Embryonic facial prominence (tissue), 1 donor: ENCODE measurements at regions not wholly inside any gene's neighbourhood (a gene's known extent, or its start where the extent isn't known, plus 50 kb on each side); places are given as distances from the start of the nearest gene placed in this dataset.

Experiments used
- DNase-seq: peaks from one replicate; pipeline ENCODE4 v3.0.0-alpha.2; 2016; ENCODE audit errors: extremely low spot score

GRCh38 chr11:104246590-104246989 is 82.6 kb upstream of the PDGFD start:
- DNase-seq = no peak

- DNase-seq = no peak
Measured at GRCh38 chr11:104238916-104239315, 75.0 kb upstream of the PDGFD start.

GRCh38 chr11:104225047-104225446 is 61.1 kb upstream of the PDGFD start:
- DNase-seq = no peak

GRCh38 chr11:104222464-104222863 is 58.5 kb upstream of the PDGFD start:
- no peak for DNase-seq

- no peak for DNase-seq
Measured at GRCh38 chr11:104221455-104221854, 57.5 kb upstream of the PDGFD start.

GRCh38 chr11:104219096-104219495 is 55.1 kb upstream of the PDGFD start:
- DNase-seq = no peak

GRCh38 chr11:104214517-104214916 is 50.6 kb upstream of the PDGFD start:
- no peak for DNase-seq
